ENCODE measurements at regions not wholly inside any gene's neighbourhood (a gene's known extent, or its start where the extent isn't known, plus 50 kb on each side); places are given as distances from the start of the nearest gene placed in this dataset.

DNA sequence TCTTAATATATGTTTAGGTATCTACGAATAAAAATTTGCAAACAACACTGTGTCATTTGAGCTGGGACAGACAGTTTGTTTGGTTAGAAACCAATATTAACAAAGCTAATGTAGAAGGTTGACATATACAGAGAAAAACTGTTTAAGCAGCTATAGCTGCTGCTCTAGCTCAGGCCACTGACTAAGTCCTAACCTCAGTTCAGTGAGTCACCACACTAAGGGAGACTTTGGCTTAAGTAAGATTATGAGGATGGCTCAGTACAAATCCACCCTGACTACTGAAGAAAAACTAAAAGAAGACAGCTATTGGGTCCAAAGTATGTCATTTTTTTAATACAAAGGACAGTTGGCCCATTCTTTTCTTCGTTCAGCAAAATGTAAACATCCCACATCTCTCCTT is 717.3 kb upstream of the ACTRT1 start:
- no peaks in the 10 kb centered on the region for H3K23me2 ChIP-seq (ENCODE audit: insufficient read length, low read depth, low read length, poor library complexity, severe bottlenecking)
- H2BK20ac ChIP-seq (ENCODE audit: low read depth, low read length, poor library complexity, severe bottlenecking): no peak overlapping the region
- peaks cover 7 to 13% (median 7%) of the 10 kb centered on the region in 3 experiments; a peak in 6 of 7 replicates for H3K36me3 Mint-ChIP-seq (ENCODE audit: insufficient read depth in 1 of 3, low read depth in 3 of 3)
- no peak overlapping the region for H4K8ac ChIP-seq (replicated peaks; ENCODE audit: insufficient read length, low read depth, low read length)
- H3K79me1 ChIP-seq (ENCODE audit: insufficient read depth, low read depth, low read length, poor library complexity, severe bottlenecking): no peaks in the 10 kb centered on the region
- no peak overlapping the region for H4K5ac ChIP-seq (ENCODE audit: insufficient read length, low read depth, low read length)
- no peak overlapping the region for H3K9ac ChIP-seq (ENCODE audit: extremely low read depth, insufficient read length, low read length)
- no peak overlapping the region for H3K14ac ChIP-seq (ENCODE audit: insufficient read depth, low read length)
- H3K4me1 Mint-ChIP-seq: no peaks in the 10 kb centered on the region
- H3K4me1 ChIP-seq (ENCODE audit: insufficient read depth, low read length): no peaks in the 10 kb centered on the region
- H2BK12ac ChIP-seq (ENCODE audit: insufficient read length, low read depth, low read length): no peak overlapping the region
- H3K23ac ChIP-seq (ENCODE audit: insufficient read length, low read depth, low read length): no peak overlapping the region
- H3K79me2 ChIP-seq (ENCODE audit: insufficient read depth, low read length): no peaks in the 10 kb centered on the region
- no peak for DNase-seq
- no peak overlapping the region for H4K91ac ChIP-seq (ENCODE audit: insufficient read length, low read depth, low read length)
- H3K27me3 Mint-ChIP-seq (ENCODE audit: low read depth): no peaks in the 10 kb centered on the region
- TF ChIP-seq, protein P1, sequence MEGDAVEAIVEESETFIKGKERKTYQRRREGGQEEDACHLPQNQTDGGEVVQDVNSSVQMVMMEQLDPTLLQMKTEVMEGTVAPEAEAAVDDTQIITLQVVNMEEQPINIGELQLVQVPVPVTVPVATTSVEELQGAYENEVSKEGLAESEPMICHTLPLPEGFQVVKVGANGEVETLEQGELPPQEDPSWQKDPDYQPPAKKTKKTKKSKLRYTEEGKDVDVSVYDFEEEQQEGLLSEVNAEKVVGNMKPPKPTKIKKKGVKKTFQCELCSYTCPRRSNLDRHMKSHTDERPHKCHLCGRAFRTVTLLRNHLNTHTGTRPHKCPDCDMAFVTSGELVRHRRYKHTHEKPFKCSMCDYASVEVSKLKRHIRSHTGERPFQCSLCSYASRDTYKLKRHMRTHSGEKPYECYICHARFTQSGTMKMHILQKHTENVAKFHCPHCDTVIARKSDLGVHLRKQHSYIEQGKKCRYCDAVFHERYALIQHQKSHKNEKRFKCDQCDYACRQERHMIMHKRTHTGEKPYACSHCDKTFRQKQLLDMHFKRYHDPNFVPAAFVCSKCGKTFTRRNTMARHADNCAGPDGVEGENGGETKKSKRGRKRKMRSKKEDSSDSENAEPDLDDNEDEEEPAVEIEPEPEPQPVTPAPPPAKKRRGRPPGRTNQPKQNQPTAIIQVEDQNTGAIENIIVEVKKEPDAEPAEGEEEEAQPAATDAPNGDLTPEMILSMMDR (conservative IDR thresholded peaks at IDR 0.05): no peak
- WGBS (ENCODE audit: extremely low coverage, insufficient read length, low lambda C conversion rate): no CpG with 5 or more reads among the region's 2 CpGs
- H3K4me2 ChIP-seq (ENCODE audit: insufficient read depth, insufficient read length, low read length): no peak overlapping the region
- H3K4me3 Mint-ChIP-seq: no peak overlapping the region
- no peak overlapping the region for H2BK15ac ChIP-seq (ENCODE audit: low read depth, low read length)
- H3K18ac ChIP-seq (ENCODE audit: insufficient read length, low read depth, low read length): no peak overlapping the region
- H2BK5ac ChIP-seq (ENCODE audit: insufficient read length, low read length): no peak overlapping the region
- H3K27me3 ChIP-seq (ENCODE audit: insufficient read depth, low read length): no peaks in the 10 kb centered on the region
- no peak overlapping the region for H3K56ac ChIP-seq (ENCODE audit: insufficient read length, low read depth, low read length)
- H3K4ac ChIP-seq (ENCODE audit: low read depth, low read length): no peak overlapping the region
- peaks cover 12% of the 10 kb centered on the region for H3K9me3 ChIP-seq (ENCODE audit: control insufficient read depth, low read depth, low read length)
- H3T11ph ChIP-seq (ENCODE audit: low read length): no peak overlapping the region
- H2AFZ ChIP-seq (ENCODE audit: low read length): no peak overlapping the region
- H2AK5ac ChIP-seq (ENCODE audit: insufficient read length, low read length): no peak overlapping the region
- no peaks in the 10 kb centered on the region for H4K20me1 ChIP-seq (ENCODE audit: control insufficient read depth, insufficient read depth, insufficient read length)
- peaks cover 25 to 74% of the 10 kb centered on the region in 2 experiments for H3K9me3 Mint-ChIP-seq
- H2BK120ac ChIP-seq (ENCODE audit: low read depth, low read length, poor library complexity, severe bottlenecking): no peak overlapping the region
- H3K27ac ChIP-seq (ENCODE audit: insufficient read length, low read depth, low read length): no peak overlapping the region
- H3K27ac Mint-ChIP-seq: no peak overlapping the region

All from H9 (cell line).